Activated T-cell treated with anti-CD3 and anti-CD28 coated beads, Interleukin-2, amount 50 U/mL, for 1 hour (primary cell): ENCODE measurements at regions not wholly inside any gene's neighbourhood (a gene's known extent, or its start where the extent isn't known, plus 50 kb on each side); places are given as distances from the start of the nearest gene placed in this dataset.

Experiments
- DNase-seq: peaks from one replicate; pipeline ENCODE4 v3.0.0-alpha.2; 2020

- no peak for DNase-seq
Measured at GRCh38 chr6:4008324-4009047, 70.5 kb downstream of the FAM217A start.

- DNase-seq: no peak
Measured at GRCh38 chr6:4009486-4009885, 69.5 kb downstream of the FAM217A start.

- no peak for DNase-seq
Measured at GRCh38 chr6:4010048-4010447, 68.9 kb downstream of the FAM217A start.

GRCh38 chr6:4010689-4011090 lies 68.2 kb downstream of the FAM217A start:
- DNase-seq: no peak

GRCh38 chr6:4012826-4013225 lies 66.1 kb downstream of the FAM217A start:
- no peak for DNase-seq

GRCh38 chr6:4017058-4017739 lies 61.7 kb downstream of the FAM217A start:
- no peak for DNase-seq

GRCh38 chr6:4017834-4018170 lies 61.1 kb downstream of the FAM217A start:
- DNase-seq: no peak

- DNase-seq: peak; percentile 93
Measured at GRCh38 chr6:4018171-4018923, 60.6 kb downstream of the FAM217A start.
